ENCODE measurements at regions not wholly inside any gene's neighbourhood (a gene's known extent, or its start where the extent isn't known, plus 50 kb on each side); places are given as distances from the start of the nearest gene placed in this dataset.
"Not testable (repeated sequence)": the region's sequence is repeated elsewhere in the genome, so short reads cannot be mapped to it uniquely, and the experiment has no call there.

DNA sequence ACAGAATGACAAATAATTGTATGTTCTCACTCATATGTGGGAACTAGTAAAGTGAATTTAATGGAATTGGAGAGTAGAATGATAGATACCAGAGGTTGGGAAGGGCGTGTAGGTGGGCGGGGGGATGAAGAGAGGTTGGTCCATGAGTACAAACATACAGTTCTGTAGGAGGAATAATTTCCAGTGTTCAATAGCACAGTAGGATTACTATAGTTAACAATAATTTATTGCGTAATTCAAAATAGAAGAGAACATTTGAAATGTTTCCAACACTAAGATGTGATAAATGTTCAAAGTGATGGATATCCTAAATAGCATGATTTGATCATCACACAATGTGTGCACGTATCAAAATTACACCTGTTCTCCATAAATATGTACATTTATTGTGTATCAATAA, 106.2 kb upstream of the IL1RAPL2 start:
- no peaks in the 10 kb centered on the region for H3K36me3 ChIP-seq (replicated peaks; ENCODE audit: insufficient read depth, low read depth)
- H3K27me3 ChIP-seq = no peaks in the 10 kb centered on the region
- no peak overlapping the region for H3K27ac ChIP-seq
- DNase-seq (ENCODE audit: low spot score) = no peak
- WGBS (ENCODE audit: low lambda C conversion rate, missing lambda C conversion rate) = 73% methylated on average over 4 of the region's 4 CpGs
- no peaks in the 10 kb centered on the region for H3K79me2 ChIP-seq
- H3K4me3 ChIP-seq = no peak overlapping the region
- H3K9me3 ChIP-seq (ENCODE audit: low read depth) = no peaks in the 10 kb centered on the region
- H2AFZ ChIP-seq = no peak overlapping the region
- no peak overlapping the region for H3K4me2 ChIP-seq
- no peaks in the 10 kb centered on the region for H3K9me2 ChIP-seq (replicated peaks; ENCODE audit: insufficient read depth)
- H3K4me1 ChIP-seq (ENCODE audit: insufficient read depth) = no peaks in the 10 kb centered on the region
- H4K20me1 ChIP-seq (ENCODE audit: insufficient read depth, poor library complexity, severe bottlenecking) = no peaks in the 10 kb centered on the region
- TF ChIP-seq EZH2phosphoT487 (IDR thresholded peaks at IDR 0.05; ENCODE audit: low read depth, severe bottlenecking, unreplicated experiment) = no peak
- TF ChIP-seq, protein P1, sequence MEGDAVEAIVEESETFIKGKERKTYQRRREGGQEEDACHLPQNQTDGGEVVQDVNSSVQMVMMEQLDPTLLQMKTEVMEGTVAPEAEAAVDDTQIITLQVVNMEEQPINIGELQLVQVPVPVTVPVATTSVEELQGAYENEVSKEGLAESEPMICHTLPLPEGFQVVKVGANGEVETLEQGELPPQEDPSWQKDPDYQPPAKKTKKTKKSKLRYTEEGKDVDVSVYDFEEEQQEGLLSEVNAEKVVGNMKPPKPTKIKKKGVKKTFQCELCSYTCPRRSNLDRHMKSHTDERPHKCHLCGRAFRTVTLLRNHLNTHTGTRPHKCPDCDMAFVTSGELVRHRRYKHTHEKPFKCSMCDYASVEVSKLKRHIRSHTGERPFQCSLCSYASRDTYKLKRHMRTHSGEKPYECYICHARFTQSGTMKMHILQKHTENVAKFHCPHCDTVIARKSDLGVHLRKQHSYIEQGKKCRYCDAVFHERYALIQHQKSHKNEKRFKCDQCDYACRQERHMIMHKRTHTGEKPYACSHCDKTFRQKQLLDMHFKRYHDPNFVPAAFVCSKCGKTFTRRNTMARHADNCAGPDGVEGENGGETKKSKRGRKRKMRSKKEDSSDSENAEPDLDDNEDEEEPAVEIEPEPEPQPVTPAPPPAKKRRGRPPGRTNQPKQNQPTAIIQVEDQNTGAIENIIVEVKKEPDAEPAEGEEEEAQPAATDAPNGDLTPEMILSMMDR (IDR thresholded peaks at IDR 0.05; ENCODE audit: poor library complexity) = no peak
- no peak for TF ChIP-seq EZH2 (IDR thresholded peaks at IDR 0.05; ENCODE audit: borderline replicate concordance)

DNA sequence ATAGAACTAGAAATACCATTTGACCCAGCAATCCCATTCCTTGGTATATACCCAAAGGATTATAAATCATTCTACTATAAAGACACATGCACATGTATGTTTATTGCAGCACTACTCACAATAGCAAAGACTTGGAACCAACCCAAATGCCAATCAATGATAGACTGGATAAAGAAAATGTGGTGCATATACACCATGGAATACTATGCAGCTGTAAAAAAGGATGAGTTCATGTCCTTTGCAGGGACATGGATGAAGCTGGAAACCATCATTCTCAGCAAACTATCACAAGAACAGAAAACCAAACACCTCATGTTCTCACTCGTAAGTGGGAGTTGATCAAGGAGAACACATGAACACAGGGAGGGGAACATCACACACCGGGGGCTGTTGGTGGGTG, 108.9 kb upstream of the IL1RAPL2 start:
- H3K27ac ChIP-seq; H3K9me3 ChIP-seq (ENCODE audit: low read depth); H3K4me2 ChIP-seq; H3K4me1 ChIP-seq (ENCODE audit: insufficient read depth); H3K4me3 ChIP-seq; H2AFZ ChIP-seq; H3K27me3 ChIP-seq; H4K20me1 ChIP-seq (ENCODE audit: insufficient read depth, poor library complexity, severe bottlenecking); H3K36me3 ChIP-seq (replicated peaks; ENCODE audit: insufficient read depth, low read depth); DNase-seq (ENCODE audit: low spot score); H3K9me2 ChIP-seq (replicated peaks; ENCODE audit: insufficient read depth); H3K79me2 ChIP-seq: not testable (repeated sequence)
- 83% methylated on average over 2 of the region's 2 CpGs for WGBS (ENCODE audit: low lambda C conversion rate, missing lambda C conversion rate)

DNA sequence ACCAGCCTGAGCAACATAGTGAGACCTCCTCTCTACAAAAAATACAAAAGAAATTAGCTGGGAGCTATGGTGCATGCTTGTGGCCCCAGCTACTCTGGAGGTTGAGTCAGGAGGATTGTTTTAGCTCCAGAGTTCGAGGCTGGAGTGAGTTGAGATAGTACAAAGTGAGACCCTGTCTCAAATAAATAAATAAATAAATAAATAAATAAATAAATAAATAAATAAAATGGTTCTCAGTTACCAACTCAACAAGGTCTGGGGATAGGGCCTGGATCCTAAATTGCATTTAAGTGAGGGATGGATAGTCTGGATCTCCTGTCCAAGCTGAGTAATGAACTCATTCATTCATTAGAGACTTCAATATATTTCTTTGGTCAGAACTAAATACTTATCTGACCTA, 115.7 kb upstream of the IL1RAPL2 start:
- Histone ChIP-seq H3K4me2 (no peak overlapping the region), H3K79me2 (no peaks in the 10 kb centered on the region), H3K36me3 (replicated peaks; ENCODE audit: insufficient read depth, low read depth) (no peaks in the 10 kb centered on the region), H3K9me2 (replicated peaks; ENCODE audit: insufficient read depth) (no peaks in the 10 kb centered on the region), H4K20me1 (ENCODE audit: insufficient read depth, poor library complexity, severe bottlenecking) (no peaks in the 10 kb centered on the region), H3K4me3 (no peak overlapping the region), H2AFZ (no peak overlapping the region), H3K9me3 (ENCODE audit: low read depth) (no peaks in the 10 kb centered on the region), H3K4me1 (ENCODE audit: insufficient read depth) (no peaks in the 10 kb centered on the region), H3K27ac (no peak overlapping the region), H3K27me3 (no peaks in the 10 kb centered on the region)
- 63% methylated on average over 1 of the region's 1 CpG for WGBS (ENCODE audit: low lambda C conversion rate, missing lambda C conversion rate)
- DNase-seq (ENCODE audit: low spot score) = no peak
- TF ChIP-seq EZH2 (IDR thresholded peaks at IDR 0.05; ENCODE audit: borderline replicate concordance) (no peak), EZH2phosphoT487 (IDR thresholded peaks at IDR 0.05; ENCODE audit: low read depth, severe bottlenecking, unreplicated experiment) (no peak)
- TF ChIP-seq, protein P1 (IDR thresholded peaks at IDR 0.05; ENCODE audit: poor library complexity) = no peak

DNA sequence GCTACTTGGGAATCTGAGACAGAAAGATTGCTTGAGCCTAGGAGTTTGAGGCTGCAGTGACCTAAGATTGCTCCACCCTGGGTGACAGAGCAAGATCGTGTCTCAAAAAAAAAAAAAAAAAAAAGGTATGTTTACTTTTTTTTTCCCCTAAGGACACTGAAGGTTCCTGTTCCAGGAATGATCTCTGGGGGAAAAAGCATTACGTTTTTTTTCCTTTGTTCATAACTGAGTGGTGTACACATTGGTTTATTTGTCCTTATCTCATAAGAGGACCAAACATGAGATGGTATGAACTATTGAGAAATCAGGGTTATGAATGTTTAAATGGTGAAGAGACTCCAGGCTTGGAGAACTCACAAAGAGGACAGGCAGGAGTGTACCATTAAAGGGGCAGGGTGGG, 120.4 kb upstream of the IL1RAPL2 start:
- Histone ChIP-seq H3K4me1 (ENCODE audit: insufficient read depth) (no peaks in the 10 kb centered on the region), H3K9me2 (replicated peaks; ENCODE audit: insufficient read depth) (no peaks in the 10 kb centered on the region), H3K4me3 (no peak overlapping the region), H3K4me2 (no peak overlapping the region), H3K79me2 (no peaks in the 10 kb centered on the region), H3K27ac (no peak overlapping the region), H2AFZ (no peak overlapping the region), H4K20me1 (ENCODE audit: insufficient read depth, poor library complexity, severe bottlenecking) (no peaks in the 10 kb centered on the region), H3K36me3 (replicated peaks; ENCODE audit: insufficient read depth, low read depth) (no peaks in the 10 kb centered on the region), H3K27me3 (no peaks in the 10 kb centered on the region), H3K9me3 (ENCODE audit: low read depth) (no peaks in the 10 kb centered on the region)
- WGBS (ENCODE audit: low lambda C conversion rate, missing lambda C conversion rate) = 62% methylated on average over 2 of the region's 2 CpGs
- no peak for DNase-seq (ENCODE audit: low spot score)
- TF ChIP-seq EZH2phosphoT487 (IDR thresholded peaks at IDR 0.05; ENCODE audit: low read depth, severe bottlenecking, unreplicated experiment) (no peak), EZH2 (IDR thresholded peaks at IDR 0.05; ENCODE audit: borderline replicate concordance) (no peak)
- TF ChIP-seq, protein P1 (IDR thresholded peaks at IDR 0.05; ENCODE audit: poor library complexity) = no peak

All from hepatocyte (in vitro differentiated cells).